IPS DF 6.9 (cell line): ENCODE measurements at regions not wholly inside any gene's neighbourhood (a gene's known extent, or its start where the extent isn't known, plus 50 kb on each side); places are given as distances from the start of the nearest gene placed in this dataset.

Experiments
- DNase-seq: peaks from one replicate; pipeline ENCODE4 v3.0.0-alpha.2; 2013; ENCODE audit warnings: low read depth, low spot score
- H3K27ac ChIP-seq: one replicate; pipeline ENCODE4 v1.5.1; 2013; ENCODE audit warnings: low read length, control low read depth
- H3K27me3 ChIP-seq: 2 replicates; pipeline ENCODE4 v1.6.1; 2013; ENCODE audit warnings: mild to moderate bottlenecking, low read length; ENCODE audit not compliant: control insufficient read depth, insufficient read depth
- H3K36me3 ChIP-seq: 2 replicates; pipeline ENCODE4 v1.6.1; 2013; ENCODE audit warnings: low read length; ENCODE audit not compliant: control insufficient read depth, insufficient read depth
- H3K4me1 ChIP-seq: 2 replicates; pipeline ENCODE4 v1.6.1; 2013; ENCODE audit warnings: low read length; ENCODE audit not compliant: control insufficient read depth, insufficient read depth
- H3K4me3 ChIP-seq: 2 replicates; pipeline ENCODE4 v1.5.1; 2013; ENCODE audit warnings: mild to moderate bottlenecking, low read length
- H3K9me3 ChIP-seq: 2 replicates; pipeline ENCODE4 v1.6.1; 2013; ENCODE audit warnings: low read length, inconsistent platforms; ENCODE audit not compliant: control insufficient read depth, insufficient read depth
- WGBS: extraction: QIAGEN DNeasy Blood & Tissue Kit; methylation state at CpG from one replicate; pipeline ENCODE4 v1.1.7; 2013; ENCODE audit warnings: mixed read lengths, missing lambda C conversion rate; ENCODE audit not compliant: insufficient read length, insufficient coverage; 5-methylcytosine and 5-hydroxymethylcytosine counted together

GRCh38 chr5:142259758-142260157 lies 65.1 kb downstream of the SPRY4 start:
- H3K27ac ChIP-seq: no peak overlapping the region
- no CpG with 5 or more reads among the region's 3 CpGs for WGBS
- DNase-seq: no peak
- no peaks in the 10 kb centered on the region for H3K27me3 ChIP-seq
- H3K9me3 ChIP-seq: no peaks in the 10 kb centered on the region
- no peaks in the 10 kb centered on the region for H3K4me1 ChIP-seq
- H3K4me3 ChIP-seq: no peak overlapping the region
- H3K36me3 ChIP-seq: no peaks in the 10 kb centered on the region

GRCh38 chr5:142255831-142256230 lies 69.0 kb downstream of the SPRY4 start:
- DNase-seq: no peak
- H3K27me3 ChIP-seq: no peaks in the 10 kb centered on the region
- H3K27ac ChIP-seq: no peak overlapping the region
- H3K4me1 ChIP-seq: no peaks in the 10 kb centered on the region
- no peak overlapping the region for H3K4me3 ChIP-seq
- H3K36me3 ChIP-seq: no peaks in the 10 kb centered on the region
- no peaks in the 10 kb centered on the region for H3K9me3 ChIP-seq
- WGBS: no CpG with 5 or more reads among the region's 1 CpG

- no CpG with 5 or more reads among the region's 3 CpGs for WGBS
- Histone ChIP-seq H3K36me3 (no peaks in the 10 kb centered on the region), H3K27me3 (no peaks in the 10 kb centered on the region), H3K4me1 (no peaks in the 10 kb centered on the region), H3K9me3 (no peaks in the 10 kb centered on the region), H3K4me3 (no peak overlapping the region), H3K27ac (no peak overlapping the region)
- no peak for DNase-seq
Observed at GRCh38 chr5:142254431-142254830, 70.4 kb downstream of the SPRY4 start.

- no peak overlapping the region for H3K27ac ChIP-seq
- no peak for DNase-seq
- WGBS: no CpG with 5 or more reads among the region's 10 CpGs
Observed at GRCh38 chr5:142253938-142254337, 70.9 kb downstream of the SPRY4 start.

GRCh38 chr5:142250119-142250518 lies 74.7 kb downstream of the SPRY4 start:
- no peaks in the 10 kb centered on the region for H3K27me3 ChIP-seq
- no peak for DNase-seq
- 0 out of 2 replicates have a peak, but pooled peaks cover 2% of the 10 kb centered on the region for H3K4me1 ChIP-seq
- H3K36me3 ChIP-seq: no peaks in the 10 kb centered on the region
- H3K9me3 ChIP-seq: no peaks in the 10 kb centered on the region
- no peak overlapping the region for H3K27ac ChIP-seq
- H3K4me3 ChIP-seq: no peak overlapping the region

More at GRCh38 chr5:142253938-142254337, 70.9 kb downstream of the SPRY4 start:
- no peaks in the 10 kb centered on the region for H3K4me1 ChIP-seq
- no peaks in the 10 kb centered on the region for H3K27me3 ChIP-seq
- no peak overlapping the region for H3K4me3 ChIP-seq
- H3K9me3 ChIP-seq: no peaks in the 10 kb centered on the region
- no peaks in the 10 kb centered on the region for H3K36me3 ChIP-seq

- Histone ChIP-seq H3K36me3 (no peaks in the 10 kb centered on the region), H3K27me3 (no peaks in the 10 kb centered on the region), H3K4me3 (no peak overlapping the region), H3K9me3 (no peaks in the 10 kb centered on the region), H3K4me1 (0 out of 2 replicates have a peak, but pooled peaks cover 2% of the 10 kb centered on the region), H3K27ac (no peak overlapping the region)
- DNase-seq: no peak
- no CpG with 5 or more reads among the region's 14 CpGs for WGBS
Observed at GRCh38 chr5:142248853-142249462, 75.9 kb downstream of the SPRY4 start.

- Histone ChIP-seq H3K27me3 (no peaks in the 10 kb centered on the region), H3K36me3 (no peaks in the 10 kb centered on the region), H3K27ac (no peak overlapping the region), H3K4me3 (no peak overlapping the region), H3K9me3 (no peaks in the 10 kb centered on the region), H3K4me1 (0 out of 2 replicates have a peak, but pooled peaks cover 2% of the 10 kb centered on the region)
- DNase-seq: no peak
- WGBS: no CpG with 5 or more reads among the region's 9 CpGs
Observed at GRCh38 chr5:142246258-142246657, 78.6 kb downstream of the SPRY4 start.

- H3K27ac ChIP-seq: no peak overlapping the region
- H3K4me3 ChIP-seq: no peak overlapping the region
- H3K36me3 ChIP-seq: no peaks in the 10 kb centered on the region
- WGBS: no CpG with 5 or more reads among the region's 5 CpGs
- no peak for DNase-seq
- H3K4me1 ChIP-seq: 0 out of 2 replicates have a peak, but pooled peaks cover 2% of the 10 kb centered on the region
- H3K9me3 ChIP-seq: no peaks in the 10 kb centered on the region
- no peaks in the 10 kb centered on the region for H3K27me3 ChIP-seq
Observed at GRCh38 chr5:142245786-142246185, 79.0 kb downstream of the SPRY4 start.

- no peak overlapping the region for H3K27ac ChIP-seq
- no peak overlapping the region for H3K4me3 ChIP-seq
- H3K27me3 ChIP-seq: no peaks in the 10 kb centered on the region
- H3K4me1 ChIP-seq: 0 out of 2 replicates have a peak, but pooled peaks cover 2% of the 10 kb centered on the region
- no peaks in the 10 kb centered on the region for H3K9me3 ChIP-seq
- DNase-seq: no peak
- WGBS: no CpG with 5 or more reads among the region's 1 CpG
- no peaks in the 10 kb centered on the region for H3K36me3 ChIP-seq
Observed at GRCh38 chr5:142244440-142244839, 80.4 kb downstream of the SPRY4 start.

- Histone ChIP-seq H3K27ac (no peak overlapping the region), H3K9me3 (no peaks in the 10 kb centered on the region), H3K4me3 (no peak overlapping the region), H3K4me1 (0 out of 2 replicates have a peak, but pooled peaks cover 2% of the 10 kb centered on the region), H3K36me3 (no peaks in the 10 kb centered on the region), H3K27me3 (no peaks in the 10 kb centered on the region)
- no CpG with 5 or more reads among the region's 3 CpGs for WGBS
- DNase-seq: no peak
Observed at GRCh38 chr5:142242272-142242671, 82.5 kb downstream of the SPRY4 start.
